ENCODE measurements at regions not wholly inside any gene's neighbourhood (a gene's known extent, or its start where the extent isn't known, plus 50 kb on each side); places are given as distances from the start of the nearest gene placed in this dataset.

- TF ChIP-seq, protein P1, sequence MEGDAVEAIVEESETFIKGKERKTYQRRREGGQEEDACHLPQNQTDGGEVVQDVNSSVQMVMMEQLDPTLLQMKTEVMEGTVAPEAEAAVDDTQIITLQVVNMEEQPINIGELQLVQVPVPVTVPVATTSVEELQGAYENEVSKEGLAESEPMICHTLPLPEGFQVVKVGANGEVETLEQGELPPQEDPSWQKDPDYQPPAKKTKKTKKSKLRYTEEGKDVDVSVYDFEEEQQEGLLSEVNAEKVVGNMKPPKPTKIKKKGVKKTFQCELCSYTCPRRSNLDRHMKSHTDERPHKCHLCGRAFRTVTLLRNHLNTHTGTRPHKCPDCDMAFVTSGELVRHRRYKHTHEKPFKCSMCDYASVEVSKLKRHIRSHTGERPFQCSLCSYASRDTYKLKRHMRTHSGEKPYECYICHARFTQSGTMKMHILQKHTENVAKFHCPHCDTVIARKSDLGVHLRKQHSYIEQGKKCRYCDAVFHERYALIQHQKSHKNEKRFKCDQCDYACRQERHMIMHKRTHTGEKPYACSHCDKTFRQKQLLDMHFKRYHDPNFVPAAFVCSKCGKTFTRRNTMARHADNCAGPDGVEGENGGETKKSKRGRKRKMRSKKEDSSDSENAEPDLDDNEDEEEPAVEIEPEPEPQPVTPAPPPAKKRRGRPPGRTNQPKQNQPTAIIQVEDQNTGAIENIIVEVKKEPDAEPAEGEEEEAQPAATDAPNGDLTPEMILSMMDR (IDR thresholded peaks at IDR 0.05 in 8 of 11, conservative IDR thresholded peaks at IDR 0.05 in 3 of 11): no peak
- TF ChIP-seq POLR2A (IDR thresholded peaks at IDR 0.05): no peak
- no peak for TF ChIP-seq POLR2AphosphoS5 (IDR thresholded peaks at IDR 0.05)
These were observed 174.8 kb downstream of the BCOR start for GRCh38 chrX:39922926-39923325.

All from spleen (tissue), 7 donors.